HG02973 (cell line): ENCODE measurements at regions not wholly inside any gene's neighbourhood (a gene's known extent, or its start where the extent isn't known, plus 50 kb on each side); places are given as distances from the start of the nearest gene placed in this dataset.

Experiments
- ATAC-seq: cut with Tn5 transposase; IDR thresholded peaks from one replicate; pipeline ENCODE4 v1.9.1; 2021; ENCODE audit warnings: moderate library complexity; ENCODE audit not compliant: unreplicated experiment

- no peak for ATAC-seq
Measured at GRCh38 chr13:34513526-34513925, 428.5 kb upstream of the NBEA start.

DNA sequence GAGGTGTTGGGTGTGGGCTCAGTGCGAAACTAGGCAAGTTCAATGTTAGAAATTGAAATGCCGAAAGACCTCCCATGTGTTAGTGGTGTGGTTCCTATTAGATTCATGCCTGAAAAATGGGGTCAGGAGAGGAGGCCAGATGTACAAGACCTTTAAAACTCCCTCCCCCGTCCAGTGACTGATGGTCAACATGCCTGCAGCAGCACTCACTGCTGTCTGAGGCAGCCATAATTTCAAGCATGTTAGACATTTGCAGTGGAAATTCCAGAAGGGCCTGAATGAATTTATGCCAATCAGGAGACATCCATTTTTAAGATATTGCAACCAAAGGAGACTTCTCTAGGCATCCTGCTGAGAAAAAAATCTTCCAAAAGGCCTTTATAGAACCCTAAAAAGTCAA, 426.9 kb upstream of the NBEA start:
- no peak for ATAC-seq

DNA sequence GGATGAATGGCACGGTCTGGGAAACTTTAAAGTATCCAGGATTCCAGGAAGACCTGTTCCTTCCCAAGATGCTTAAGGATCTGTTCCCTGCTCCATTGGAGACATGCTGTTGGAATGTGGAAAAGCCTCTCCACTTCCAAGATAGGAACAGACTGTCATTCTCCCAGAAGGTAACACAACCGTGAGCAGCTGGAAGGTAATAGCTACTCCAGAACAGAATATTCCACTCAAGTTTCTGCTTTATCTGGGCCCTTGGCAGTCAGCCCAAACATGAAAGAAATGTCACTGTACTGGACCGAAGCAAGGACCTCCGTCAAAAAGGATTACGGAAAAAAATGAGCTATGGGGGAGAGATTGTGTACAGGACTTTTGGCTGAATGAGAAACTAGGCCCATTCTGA, 420.9 kb upstream of the NBEA start:
- no peak for ATAC-seq

DNA sequence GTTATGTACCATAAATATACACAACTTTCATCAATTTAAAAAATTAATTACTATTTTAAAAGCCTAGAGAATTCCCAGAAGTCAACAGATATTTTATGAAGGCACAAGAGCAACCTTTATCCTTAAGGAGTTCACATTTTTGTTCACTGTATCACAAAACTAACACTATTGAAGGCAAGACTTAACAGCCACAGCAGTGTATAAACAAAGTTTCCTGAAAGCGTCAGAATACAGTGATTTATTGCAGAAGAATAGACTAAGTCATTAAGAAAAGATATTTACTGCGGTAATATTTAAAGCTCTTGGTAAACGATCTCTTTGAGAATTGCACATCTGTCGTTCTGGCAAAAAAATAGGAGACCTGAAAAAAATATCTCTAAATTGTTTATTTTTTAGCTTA, 419.3 kb upstream of the NBEA start:
- ATAC-seq, result no peak

GRCh38 chr13:34523406-34523805, 418.7 kb upstream of the NBEA start:
- no peak for ATAC-seq

DNA sequence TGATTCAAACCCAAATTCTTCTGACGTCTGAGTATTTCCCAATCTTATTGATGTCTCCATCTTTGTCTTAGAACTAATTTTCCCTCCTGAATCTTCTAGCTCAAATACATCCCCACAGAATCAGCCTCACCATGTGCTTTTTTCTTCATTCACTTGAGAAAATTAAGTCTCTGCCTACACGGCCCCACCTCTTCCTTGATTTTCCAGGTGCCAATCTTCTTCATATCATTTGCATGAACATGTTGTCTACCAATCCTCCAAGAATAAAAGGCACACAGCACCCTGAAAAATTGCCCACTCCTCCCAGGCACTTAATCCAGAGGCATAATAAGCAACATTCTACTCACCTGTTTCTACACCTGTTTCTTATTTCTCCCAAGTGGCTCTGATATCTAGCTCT, 408.1 kb upstream of the NBEA start:
- no peak for ATAC-seq

DNA sequence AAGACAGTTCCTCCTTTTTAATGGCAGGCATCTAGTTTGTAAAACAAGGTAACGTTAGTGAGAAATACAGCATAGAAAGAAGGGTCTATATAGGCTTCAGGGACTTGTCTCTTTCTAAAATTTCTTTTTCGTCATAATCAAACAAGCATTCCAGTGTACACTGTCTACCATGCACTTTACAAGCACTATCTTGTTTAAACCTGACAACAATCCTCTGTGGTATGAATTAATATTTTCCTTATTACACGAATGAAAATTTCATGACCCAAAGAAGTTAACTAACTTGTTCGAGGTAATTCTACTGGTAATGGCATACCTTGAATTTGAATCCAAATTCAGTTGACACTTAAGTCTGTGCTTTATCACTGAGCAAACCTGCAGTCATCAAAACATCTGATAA, 399.7 kb upstream of the NBEA start:
- ATAC-seq, result no peak

DNA sequence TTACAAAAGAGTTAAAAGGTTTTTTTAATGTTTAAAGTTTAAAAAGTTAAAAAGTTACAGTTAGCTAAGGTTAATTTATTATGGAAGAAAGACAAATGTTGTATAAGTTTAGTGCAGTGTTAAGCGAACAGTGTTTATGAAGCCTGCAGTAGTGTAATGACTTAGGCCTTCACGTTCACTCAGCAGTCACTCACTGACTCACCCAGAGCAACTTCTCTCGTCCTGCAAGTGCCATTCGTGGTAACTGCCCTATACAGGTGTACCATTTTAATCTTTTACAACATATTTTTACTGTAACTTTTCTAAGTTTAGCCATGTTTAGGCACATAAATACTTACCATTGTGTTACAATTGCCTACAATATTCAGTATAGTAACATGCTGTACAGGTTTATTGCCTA, 398.2 kb upstream of the NBEA start:
- no peak for ATAC-seq

- no peak for ATAC-seq
Measured at GRCh38 chr13:34545461-34545860, 396.6 kb upstream of the NBEA start.

- no peak for ATAC-seq
Measured at GRCh38 chr13:34546344-34547250, 395.5 kb upstream of the NBEA start.

DNA sequence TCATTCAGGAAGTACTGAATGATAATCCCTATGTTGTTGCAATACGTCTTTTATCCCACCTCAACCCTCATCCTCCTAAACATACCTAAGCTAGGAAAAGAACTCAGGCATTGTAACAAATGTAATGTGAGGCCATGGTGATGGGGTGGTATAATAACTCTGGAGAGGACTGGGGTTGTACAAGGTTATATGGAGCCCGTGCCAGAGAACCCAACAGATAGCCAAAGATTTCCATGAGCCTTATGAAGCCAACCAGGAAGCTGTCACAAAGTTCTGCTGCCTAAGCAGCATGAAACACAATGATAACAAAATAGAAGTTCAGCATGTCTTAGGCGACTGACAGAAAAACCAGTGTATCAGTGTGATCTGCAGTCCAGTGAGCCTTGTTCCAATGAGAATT, 394.1 kb upstream of the NBEA start:
- ATAC-seq, result no peak

DNA sequence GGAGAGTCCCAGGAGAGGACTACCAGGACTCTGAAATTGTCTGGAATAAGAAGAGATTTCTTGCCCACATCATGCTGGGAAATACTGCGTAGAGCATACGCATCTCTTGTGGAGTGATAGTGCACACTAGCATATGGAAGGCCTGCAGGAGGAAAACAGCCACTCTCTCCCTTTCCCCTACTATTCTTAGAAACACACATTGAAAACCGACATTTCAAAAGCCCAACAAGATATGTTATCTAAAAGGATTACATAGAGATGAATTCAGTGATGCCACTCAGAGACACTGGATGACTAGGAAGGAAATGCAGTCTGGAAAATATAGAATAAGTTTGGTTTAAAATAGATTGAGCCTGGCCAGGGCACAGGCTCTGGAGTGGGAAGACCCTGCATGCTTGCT, 388.7 kb upstream of the NBEA start:
- no peak for ATAC-seq

DNA sequence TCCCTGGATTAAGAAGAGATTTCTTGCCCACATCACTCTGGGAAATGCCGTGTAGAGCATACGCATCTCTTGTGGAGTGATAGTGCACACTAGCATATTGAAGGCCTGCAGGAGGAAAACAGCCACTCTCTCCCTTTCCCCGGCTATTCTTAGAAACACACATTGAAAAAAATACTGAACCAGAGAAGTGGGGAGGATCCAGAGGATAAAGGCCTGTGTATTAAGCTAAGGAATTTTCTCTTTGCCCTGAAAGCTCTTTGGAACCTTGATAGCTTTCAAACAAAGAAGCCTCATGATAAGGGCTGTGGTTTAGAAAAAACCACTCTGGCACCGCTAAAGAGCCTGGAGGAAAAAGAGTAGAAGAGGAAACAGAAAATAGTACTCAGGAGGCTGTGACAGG, 386.1 kb upstream of the NBEA start:
- no peak for ATAC-seq

DNA sequence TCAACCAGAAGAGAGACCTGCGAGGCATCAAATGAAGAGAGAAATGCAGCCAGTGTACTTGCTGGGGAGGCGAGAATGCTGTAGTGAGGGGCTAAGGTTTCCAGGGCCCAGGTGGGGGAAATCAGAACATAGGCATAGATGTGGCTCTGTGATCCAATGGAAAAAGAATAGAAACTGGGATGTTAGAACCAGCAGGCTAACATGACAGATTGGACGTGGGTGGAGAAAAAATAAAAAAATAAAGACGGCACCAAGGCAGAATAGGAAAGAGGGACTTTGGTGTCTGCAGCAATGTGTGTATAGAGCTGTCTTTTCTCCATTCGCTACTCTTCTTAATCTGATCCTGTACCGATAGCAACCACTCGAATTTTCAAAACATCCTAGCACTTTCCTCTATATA, 381.0 kb upstream of the NBEA start:
- ATAC-seq, result no peak

DNA sequence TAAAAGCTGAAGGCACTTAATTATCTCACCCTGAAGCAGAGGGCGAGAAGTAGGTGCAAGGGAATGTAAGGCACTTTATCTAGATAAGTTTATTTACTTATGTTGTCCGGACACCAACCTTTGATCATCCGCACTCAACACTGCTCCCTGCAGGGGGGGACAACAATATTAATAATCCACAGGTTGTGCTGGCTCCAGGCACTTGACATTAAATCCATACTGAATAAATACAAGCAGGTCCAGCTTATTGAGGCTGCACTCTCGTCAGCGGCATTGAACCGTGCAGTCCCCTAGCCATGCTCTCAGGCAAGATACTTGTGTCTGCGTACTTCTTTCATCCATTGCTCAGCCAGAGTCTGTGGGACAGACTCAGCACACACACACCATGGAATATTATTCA, 374.5 kb upstream of the NBEA start:
- ATAC-seq, result no peak

GRCh38 chr13:34570698-34571353, 371.2 kb upstream of the NBEA start:
- no peak for ATAC-seq

DNA sequence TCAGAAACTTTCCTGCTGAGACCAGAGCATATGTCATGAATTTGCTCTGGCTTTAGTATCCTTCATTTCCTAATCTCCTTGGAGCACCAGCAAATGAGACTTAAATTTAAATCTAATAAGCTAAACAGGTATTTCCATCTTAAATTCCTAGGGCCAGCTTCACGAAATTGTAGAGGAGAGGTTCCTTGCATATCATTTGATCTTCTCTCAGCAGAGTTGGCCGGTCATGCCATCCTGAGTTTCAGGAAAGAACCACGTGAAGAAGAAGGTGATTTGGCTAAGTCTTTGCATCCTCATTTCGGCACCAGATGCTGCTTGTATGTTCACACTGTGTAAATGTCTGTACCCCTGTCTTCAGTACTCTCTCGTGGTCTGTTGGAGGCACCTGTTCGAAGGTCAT, 370.4 kb upstream of the NBEA start:
- ATAC-seq, result no peak

DNA sequence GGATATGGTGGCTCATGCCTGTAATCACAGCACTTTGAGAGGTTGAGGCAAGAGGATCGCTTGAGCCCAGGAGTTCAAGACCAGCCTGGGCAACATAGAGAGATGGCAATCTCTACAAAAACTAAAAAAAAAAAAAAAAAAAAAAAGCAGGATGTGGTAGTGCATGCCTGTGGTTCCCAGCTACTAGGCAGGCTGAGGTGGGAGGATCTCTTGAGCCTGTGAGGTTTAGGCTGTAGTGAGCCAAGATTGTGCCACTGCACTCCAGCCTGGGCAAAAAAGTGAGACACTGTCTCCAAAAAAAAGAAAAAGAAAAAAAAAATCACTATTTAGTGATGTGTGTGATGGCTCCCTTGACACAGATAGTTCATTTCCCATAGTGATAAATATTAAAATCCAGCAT, 365.0 kb upstream of the NBEA start:
- no peak for ATAC-seq

GRCh38 chr13:34578471-34578870, 363.6 kb upstream of the NBEA start:
- no peak for ATAC-seq

GRCh38 chr13:34578917-34579316, 363.2 kb upstream of the NBEA start:
- ATAC-seq, result no peak

- ATAC-seq, result no peak
Measured at GRCh38 chr13:34583181-34583580, 358.9 kb upstream of the NBEA start.

DNA sequence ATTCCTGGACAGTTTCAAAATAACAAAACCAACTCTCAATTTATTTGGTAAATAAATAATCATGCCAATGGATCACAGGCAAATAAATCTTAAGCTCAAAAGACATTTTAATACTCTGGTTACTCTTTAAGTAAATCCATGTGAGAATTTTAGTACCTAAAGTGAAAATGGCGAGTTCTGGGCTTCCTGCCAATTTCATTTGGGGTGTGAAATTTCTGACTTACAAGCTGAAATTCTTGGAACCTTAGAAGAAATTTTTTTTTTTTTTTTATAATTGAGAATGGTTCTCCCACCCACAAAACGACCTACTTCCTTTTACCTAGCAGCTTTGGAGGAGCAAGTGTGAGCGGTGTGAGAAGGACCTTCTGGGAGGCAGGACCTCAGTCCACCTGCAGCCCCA, 354.5 kb upstream of the NBEA start:
- no peak for ATAC-seq

DNA sequence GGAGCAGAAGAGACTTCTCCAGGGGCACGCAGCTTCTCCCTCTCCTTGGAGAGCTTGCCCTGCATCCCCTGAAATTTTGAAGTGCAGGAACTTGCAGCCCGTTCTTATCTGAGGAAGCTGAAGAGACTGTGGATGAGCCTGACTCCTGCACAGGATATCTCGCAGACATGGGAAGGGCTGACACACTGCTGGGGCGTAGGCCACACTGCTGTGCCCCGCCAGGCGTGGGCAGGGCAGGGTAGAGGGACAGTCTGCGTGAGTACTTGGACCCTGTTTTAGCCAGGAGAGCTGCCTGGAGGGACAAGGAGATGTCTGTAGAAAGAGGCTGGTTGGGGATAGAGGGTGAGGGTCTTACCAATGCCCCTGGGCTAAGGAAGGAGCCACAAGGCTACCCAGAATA, 353.7 kb upstream of the NBEA start:
- ATAC-seq, result no peak
